Kidney epithelial cell (primary cell): ENCODE measurements at regions not wholly inside any gene's neighbourhood (a gene's known extent, or its start where the extent isn't known, plus 50 kb on each side); places are given as distances from the start of the nearest gene placed in this dataset.

ENCODE experiments used
- DNase-seq: peaks from one replicate; pipeline ENCODE4 v3.0.0-alpha.2; 2010; ENCODE audit warnings: low read depth
- H3K27me3 ChIP-seq: 2 replicates; pipeline ENCODE4 v1.6.0; 2011; ENCODE audit warnings: low read length; ENCODE audit not compliant: control insufficient read depth, insufficient read depth
- H3K36me3 ChIP-seq: 2 replicates; pipeline ENCODE4 v1.5.1; 2011; ENCODE audit warnings: low read length; ENCODE audit not compliant: control insufficient read depth, insufficient read depth
- H3K4me3 ChIP-seq: 2 replicates; pipeline ENCODE4 v1.5.1; 2011; ENCODE audit warnings: low read depth, mild to moderate bottlenecking, control low read depth, low read length
- CTCF ChIP-seq: IDR thresholded peaks from 2 replicates; pipeline ENCODE4 v1.5.1; 2011; ENCODE audit warnings: mild to moderate bottlenecking, moderate library complexity, low read length, control low read depth, inconsistent platforms; ENCODE audit not compliant: insufficient read depth, poor library complexity, severe bottlenecking

DNA sequence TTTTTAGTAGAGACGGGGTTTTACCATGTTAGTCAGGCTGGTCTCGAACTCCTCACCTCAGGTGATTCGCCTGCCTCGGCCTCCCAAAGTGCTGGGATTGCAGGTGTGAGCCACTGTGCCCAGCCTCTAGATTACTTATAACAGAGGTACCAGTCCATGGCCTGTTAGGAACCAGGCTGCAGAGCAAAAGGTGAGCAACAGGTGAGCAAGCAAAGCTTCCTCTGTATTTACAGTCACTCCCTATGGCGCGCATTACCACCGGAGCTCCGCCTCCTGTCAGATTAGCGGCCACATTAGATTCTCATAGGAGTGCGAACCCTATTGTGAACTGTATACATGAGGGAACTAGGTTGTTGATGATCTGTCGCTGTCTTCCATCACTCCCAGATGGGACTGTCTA is 178.0 kb upstream of the SALL4 start:
- H3K4me3 ChIP-seq = no peak overlapping the region
- no peaks in the 10 kb centered on the region for H3K27me3 ChIP-seq
- no peak for TF ChIP-seq CTCF
- no peak for DNase-seq
- H3K36me3 ChIP-seq = no peaks in the 10 kb centered on the region

DNA sequence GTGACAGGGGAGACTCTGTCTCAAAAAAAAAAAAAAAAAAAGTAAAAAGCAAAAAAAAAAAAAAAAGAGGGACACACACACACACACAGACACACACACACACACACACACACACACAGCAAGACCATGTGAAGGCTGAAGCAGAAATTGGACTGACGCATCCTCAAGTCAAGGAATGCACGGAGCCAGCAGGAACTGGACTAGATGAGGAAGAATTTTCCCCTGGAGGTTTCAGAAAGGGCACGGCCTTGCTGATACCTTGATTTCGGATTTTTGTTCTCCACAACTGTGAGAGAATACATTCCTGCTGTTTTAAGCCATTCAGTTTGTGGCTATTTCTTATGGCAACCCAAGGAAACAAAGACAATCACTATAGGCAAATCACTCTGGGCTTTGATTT is 176.9 kb upstream of the SALL4 start:
- H3K27me3 ChIP-seq = no peaks in the 10 kb centered on the region
- no peak overlapping the region for H3K4me3 ChIP-seq
- no peak for DNase-seq
- no peaks in the 10 kb centered on the region for H3K36me3 ChIP-seq
- TF ChIP-seq CTCF = no peak

DNA sequence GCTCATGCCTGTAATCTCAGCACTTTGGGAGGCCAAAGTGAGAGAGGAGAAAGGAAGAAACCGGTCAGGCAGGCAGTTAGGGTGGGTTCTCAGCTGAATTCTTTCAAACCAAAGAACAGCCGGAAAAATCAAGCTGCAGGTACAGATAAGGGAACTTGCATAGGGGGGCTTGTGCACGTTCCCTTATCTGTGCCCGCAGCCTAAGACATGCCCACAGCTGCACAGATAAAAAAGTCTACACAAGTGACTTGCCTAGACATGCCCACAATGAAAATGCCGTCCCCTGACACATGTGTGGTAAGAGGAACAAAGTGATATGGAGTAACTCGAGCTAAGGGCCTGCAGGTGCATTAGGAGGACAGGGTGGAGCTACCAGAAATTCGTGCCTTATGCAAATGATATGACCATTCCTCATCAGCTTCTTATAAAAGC is 175.8 kb upstream of the SALL4 start:
- no peak for TF ChIP-seq CTCF
- H3K4me3 ChIP-seq = no peak overlapping the region
- DNase-seq = no peak
- H3K36me3 ChIP-seq = no peaks in the 10 kb centered on the region
- H3K27me3 ChIP-seq = no peaks in the 10 kb centered on the region

DNA sequence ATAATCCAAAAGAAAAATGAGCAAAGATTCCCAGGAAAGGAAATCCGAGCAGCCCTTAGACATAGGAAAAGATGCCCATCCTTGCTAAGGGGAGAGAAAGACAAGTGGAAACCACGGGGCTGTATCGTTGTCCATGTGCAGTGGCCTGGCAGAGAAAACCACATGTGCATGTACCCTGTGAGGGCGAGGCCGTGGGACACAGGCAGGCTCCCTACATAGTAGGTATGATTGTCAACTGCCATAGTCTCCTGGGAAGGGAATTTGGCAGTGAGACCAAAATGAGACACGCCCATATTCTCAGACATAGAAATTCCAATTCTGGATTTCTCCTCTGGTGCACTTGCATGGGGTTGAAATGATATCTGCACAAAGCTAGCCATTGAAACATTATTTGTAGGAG is 169.7 kb upstream of the SALL4 start:
- Histone ChIP-seq H3K27me3 (no peaks in the 10 kb centered on the region), H3K4me3 (no peak overlapping the region), H3K36me3 (no peaks in the 10 kb centered on the region)
- no peak for TF ChIP-seq CTCF
- DNase-seq = no peak

- no peaks in the 10 kb centered on the region for H3K36me3 ChIP-seq
- H3K4me3 ChIP-seq = no peak overlapping the region
- DNase-seq = no peak
- no peak for TF ChIP-seq CTCF
- no peaks in the 10 kb centered on the region for H3K27me3 ChIP-seq
Observed at GRCh38 chr20:51970858-51971257, 168.5 kb upstream of the SALL4 start.

GRCh38 chr20:51969191-51969590 is 166.9 kb upstream of the SALL4 start:
- TF ChIP-seq CTCF = no peak
- Histone ChIP-seq H3K36me3 (no peaks in the 10 kb centered on the region), H3K4me3 (no peak overlapping the region), H3K27me3 (no peaks in the 10 kb centered on the region)
- no peak for DNase-seq
